Caco-2 (cell line): ENCODE measurements at regions not wholly inside any gene's neighbourhood (a gene's known extent, or its start where the extent isn't known, plus 50 kb on each side); places are given as distances from the start of the nearest gene placed in this dataset.
A peak's percentile ranks its signal among the peaks of the same experiment; 100 is the strongest.

Experiments
- BruUV-seq: library from RNA; stranded (reverse); fragments of 400-500 nt; replicated peaks from 2 replicates; lab custom pipeline; 2021; lab: Mats Ljungman, UMichigan
- CTCF ChIA-PET: fragments of 300-600 bp; sonication (Branson Sonifier 250); formaldehyde crosslinking; loops from one replicate; lab custom pipeline; 2022; ENCODE audit warnings: antibody characterized with exemption; lab: Charles Lee
- POLR2A ChIA-PET: fragments of 300-600 bp; sonication (Branson Sonifier 250); formaldehyde crosslinking; loops from one replicate; lab custom pipeline; 2022; ENCODE audit warnings: antibody characterized with exemption; lab: Charles Lee
- DNase-seq, 2 experiments: peaks; one replicate each; pipeline versions ENCODE4 v3.0.0 to v3.0.0-alpha.2; 2020 to 2022
- H3K27me3 ChIP-seq: replicated peaks from 2 replicates; pipeline ENCODE4 v1.6.0; 2011; ENCODE audit warnings: low read length; ENCODE audit not compliant: control insufficient read depth, insufficient read depth
- H3K36me3 ChIP-seq: 2 replicates; pipeline ENCODE4 v1.5.1; 2011; ENCODE audit warnings: low read length; ENCODE audit not compliant: control insufficient read depth, insufficient read depth
- H3K4me1 ChIP-seq: fragments of 250-450 bp; sonication (Bioruptor Pico); 2 replicates; pipeline ENCODE4 v1.5.1; 2020; ENCODE audit warnings: mild to moderate bottlenecking
- H3K4me3 ChIP-seq: 2 replicates; pipeline ENCODE4 v1.5.1; 2011; ENCODE audit warnings: low read depth, mild to moderate bottlenecking, control low read depth, low read length
- H3K9me3 ChIP-seq: fragments of 250-450 bp; sonication (Bioruptor Pico); 2 replicates; pipeline ENCODE4 v1.5.1; 2020; ENCODE audit warnings: mild to moderate bottlenecking, moderate library complexity
- H3K27ac Mint-ChIP-seq: one replicate; pipeline ENCODE4 v1.8.0; 2022; ENCODE audit warnings: mixed read lengths; ENCODE audit not compliant: unreplicated experiment
- H3K27me3 Mint-ChIP-seq: one replicate; pipeline ENCODE4 v1.8.0; 2022; ENCODE audit warnings: mixed read lengths; ENCODE audit not compliant: insufficient read depth, unreplicated experiment
- H3K36me3 Mint-ChIP-seq: one replicate; pipeline ENCODE4 v1.8.0; 2022; ENCODE audit warnings: mild to moderate bottlenecking, mixed read lengths; ENCODE audit not compliant: insufficient read depth, unreplicated experiment
- H3K4me1 Mint-ChIP-seq: one replicate; pipeline ENCODE4 v1.8.0; 2022; ENCODE audit warnings: low read depth, mixed read lengths; ENCODE audit not compliant: unreplicated experiment
- H3K4me3 Mint-ChIP-seq: one replicate; pipeline ENCODE4 v1.8.0; 2022; ENCODE audit warnings: mild to moderate bottlenecking, moderate library complexity, mixed read lengths; ENCODE audit not compliant: unreplicated experiment
- H3K9me3 Mint-ChIP-seq: one replicate; pipeline ENCODE4 v1.8.0; 2022; ENCODE audit warnings: mixed read lengths; ENCODE audit not compliant: unreplicated experiment
- CTCF ChIP-seq, 2 experiments: fragments of 200-600 bp in 1 of 2; IDR thresholded peaks; 1 replicate in 1 of 2; 2 replicates in 1 of 2; pipeline versions ENCODE4 v1.5.1 to v1.8.0; 2011 to 2022; ENCODE audit warnings: antibody characterized with exemption in 1 of 2, control low read depth in 1 of 2, inconsistent platforms in 1 of 2, low read depth in 1 of 2, low read length in 1 of 2, mild to moderate bottlenecking in 1 of 2, moderate library complexity in 1 of 2; ENCODE audit not compliant: insufficient read depth in 1 of 2, severe bottlenecking in 1 of 2, unreplicated experiment in 1 of 2
- intact Hi-C: fragments of 100-400 bp; cut with micrococcal nuclease; formaldehyde crosslinking; loops from one replicate; pipeline ENCODE4 v1.10.0; 2022; ENCODE audit not compliant: unreplicated experiment

- Histone ChIP-seq H3K4me3 (no peak overlapping the region), H3K9me3 (no peaks in the 10 kb centered on the region), H3K27me3 (no peaks in the 10 kb centered on the region), H3K36me3 (no peaks in the 10 kb centered on the region), H3K4me1 (peaks cover 37% of the 10 kb centered on the region)
- Mint-ChIP-seq H3K36me3 (no peaks in the 10 kb centered on the region), H3K4me3 (peak overlapping the region; percentile 65), H3K27me3 (no peaks in the 10 kb centered on the region), H3K9me3 (no peaks in the 10 kb centered on the region), H3K4me1 (peaks cover 45% of the 10 kb centered on the region), H3K27ac (peak overlapping the region; percentile 69)
- intact Hi-C loops, result loop anchor here (1.0 to 5.0 kb wide), 7 partner anchors 49 to 479 kb away; partner anchors contain the start of gene SPRY2
- CTCF ChIA-PET, result interaction anchor here (0.7 to 1.0 kb wide), 2 partner anchors 80 to 82 kb away, joined by 3 read pairs; no protein-coding TSS in a partner anchor
- DNase-seq, result peak; percentile 90 to 95
- no peak for TF ChIP-seq CTCF (IDR thresholded peaks at IDR 0.05; ENCODE audit: insufficient read depth in 1 of 2, low read depth in 1 of 2, low read length in 1 of 2, severe bottlenecking in 1 of 2, unreplicated experiment in 1 of 2)
- BruUV-seq, result no TSS peak
- POLR2A ChIA-PET, result no interaction called here
Measured at GRCh38 chr13:79861731-79862130, 380.8 kb downstream of the NDFIP2 start.

- H3K9me3 Mint-ChIP-seq, result no peaks in the 10 kb centered on the region
- ChIA-PET POLR2A (no interaction called here), CTCF (no interaction called here)
- no peaks in the 10 kb centered on the region for H3K27me3 ChIP-seq
- no peaks in the 10 kb centered on the region for H3K9me3 ChIP-seq
- DNase-seq, result peak; percentile 19 to 51
- BruUV-seq, result no TSS peak
- no peak for TF ChIP-seq CTCF (IDR thresholded peaks at IDR 0.05; ENCODE audit: insufficient read depth in 1 of 2, low read depth in 1 of 2, low read length in 1 of 2, severe bottlenecking in 1 of 2, unreplicated experiment in 1 of 2)
- H3K27ac Mint-ChIP-seq, result peak overlapping the region; percentile 76
- no peaks in the 10 kb centered on the region for H3K27me3 Mint-ChIP-seq
- H3K4me3 Mint-ChIP-seq, result peak overlapping the region; percentile 17
- intact Hi-C loops, result loop anchor here (1.0 to 5.0 kb wide), 7 partner anchors 48 to 480 kb away; partner anchors contain the start of gene SPRY2
- no peak overlapping the region for H3K4me3 ChIP-seq
- H3K36me3 Mint-ChIP-seq, result no peaks in the 10 kb centered on the region
- H3K36me3 ChIP-seq, result no peaks in the 10 kb centered on the region
- peaks cover 40% of the 10 kb centered on the region for H3K4me1 Mint-ChIP-seq
- H3K4me1 ChIP-seq, result peaks cover 35% of the 10 kb centered on the region
Measured at GRCh38 chr13:79860791-79861190, 379.8 kb downstream of the NDFIP2 start.

GRCh38 chr13:79859756-79860155 lies 378.8 kb downstream of the NDFIP2 start:
- POLR2A ChIA-PET, result no interaction called here
- no peak overlapping the region for H3K4me3 Mint-ChIP-seq
- no peak for TF ChIP-seq CTCF (IDR thresholded peaks at IDR 0.05; ENCODE audit: insufficient read depth in 1 of 2, low read depth in 1 of 2, low read length in 1 of 2, severe bottlenecking in 1 of 2, unreplicated experiment in 1 of 2)
- Histone ChIP-seq H3K4me1 (peaks cover 35% of the 10 kb centered on the region), H3K36me3 (no peaks in the 10 kb centered on the region), H3K27me3 (no peaks in the 10 kb centered on the region), H3K4me3 (no peak overlapping the region), H3K9me3 (no peaks in the 10 kb centered on the region)
- no peaks in the 10 kb centered on the region for H3K27me3 Mint-ChIP-seq
- no TSS peak for BruUV-seq
- intact Hi-C loops, result loop anchor here (2.0 to 5.0 kb wide), 4 partner anchors 47 to 481 kb away; partner anchors contain the start of gene SPRY2
- H3K9me3 Mint-ChIP-seq, result no peaks in the 10 kb centered on the region
- peak overlapping the region; percentile 76 for H3K27ac Mint-ChIP-seq
- CTCF ChIA-PET, result no interaction called here
- peaks cover 36% of the 10 kb centered on the region for H3K4me1 Mint-ChIP-seq
- H3K36me3 Mint-ChIP-seq, result no peaks in the 10 kb centered on the region
- no peak for DNase-seq
